SU-DHL-6 (cell line): ENCODE measurements at regions not wholly inside any gene's neighbourhood (a gene's known extent, or its start where the extent isn't known, plus 50 kb on each side); places are given as distances from the start of the nearest gene placed in this dataset.

Source experiments
- H2AFZ ChIP-seq: fragments of 200-600 bp; sonication (generic); 2 replicates; pipeline ENCODE4 v1.6.1; 2014; ENCODE audit warnings: low read depth, mild to moderate bottlenecking, moderate library complexity, mixed read lengths, antibody characterized with exemption, low read length; ENCODE audit not compliant: severe bottlenecking
- H3F3A ChIP-seq: fragments of 200-600 bp; shearing (Covaris generic); 2 replicates; pipeline ENCODE4 v1.6.0; 2016; ENCODE audit warnings: antibody characterized with exemption, mild to moderate bottlenecking; ENCODE audit not compliant: insufficient read depth
- H3K27ac ChIP-seq: fragments of 200-600 bp; sonication (generic); 2 replicates; pipeline ENCODE4 v1.5.1; 2016; ENCODE audit warnings: low read depth, mild to moderate bottlenecking, low read length, moderate library complexity, mixed read lengths
- H3K27me3 ChIP-seq: fragments of 200-600 bp; sonication (generic), shearing (Covaris generic); 2 replicates; pipeline ENCODE4 v1.6.0; 2014; ENCODE audit warnings: mild to moderate bottlenecking, low read length
- H3K36me3 ChIP-seq: fragments of 200-600 bp; sonication (generic); 2 replicates; pipeline ENCODE4 v1.6.1; 2014; ENCODE audit warnings: mild to moderate bottlenecking, low read length, mixed read lengths
- H3K4me2 ChIP-seq: fragments of 300-600, 200-600 bp; shearing (Covaris generic), sonication (generic); 2 replicates; pipeline ENCODE4 v1.6.0; 2014; ENCODE audit warnings: low read length, low read depth, mild to moderate bottlenecking; ENCODE audit not compliant: poor library complexity, severe bottlenecking
- H3K4me3 ChIP-seq: fragments of 200-600 bp; sonication (generic); 2 replicates; pipeline ENCODE4 v1.5.1; 2014; ENCODE audit warnings: antibody characterized with exemption, low read length, mild to moderate bottlenecking, mixed read lengths; ENCODE audit not compliant: insufficient read depth, poor library complexity, severe bottlenecking
- H3K79me2 ChIP-seq: fragments of 200-600 bp; sonication (generic); 2 replicates; pipeline ENCODE4 v1.6.1; 2014; ENCODE audit warnings: mild to moderate bottlenecking, low read length, moderate library complexity; ENCODE audit not compliant: insufficient read depth
- H3K9ac ChIP-seq: fragments of 200-600 bp; sonication (generic); 2 replicates; pipeline ENCODE4 v1.7.0; 2014; ENCODE audit warnings: mild to moderate bottlenecking, low read length
- H3K9me2 ChIP-seq: fragments of 200-600 bp; sonication (generic); replicated peaks from 2 replicates; pipeline ENCODE4 v1.6.1; 2014; ENCODE audit warnings: low read length; ENCODE audit not compliant: insufficient read depth
- H3K9me3 ChIP-seq: fragments of 200-600 bp; sonication (generic); 2 replicates; pipeline ENCODE4 v1.6.1; 2014; ENCODE audit warnings: low read length, mixed read lengths; ENCODE audit not compliant: insufficient read depth
- H4K20me1 ChIP-seq: fragments of 200-600 bp; sonication (generic); 2 replicates; pipeline ENCODE4 v1.6.1; 2014; ENCODE audit warnings: low read depth, mild to moderate bottlenecking, antibody characterized with exemption, low read length, moderate library complexity, mixed read lengths
- EZH2phosphoT487 ChIP-seq: fragments of 200-600 bp; sonication (generic), shearing (Covaris generic); conservative IDR thresholded peaks from 2 replicates; pipeline ENCODE4 v1.6.1; 2018; ENCODE audit warnings: mild to moderate bottlenecking, antibody characterized with exemption, low read length, moderate library complexity, mixed read lengths
- TF ChIP-seq, protein P1 (sequence below): fragments of 200-600 bp; sonication (generic); IDR thresholded peaks from one replicate; pipeline ENCODE4 v1.5.1; 2017; ENCODE audit warnings: antibody characterized with exemption, mild to moderate bottlenecking, low read length, moderate library complexity; ENCODE audit not compliant: insufficient read depth, poor library complexity, severe bottlenecking

DNA sequence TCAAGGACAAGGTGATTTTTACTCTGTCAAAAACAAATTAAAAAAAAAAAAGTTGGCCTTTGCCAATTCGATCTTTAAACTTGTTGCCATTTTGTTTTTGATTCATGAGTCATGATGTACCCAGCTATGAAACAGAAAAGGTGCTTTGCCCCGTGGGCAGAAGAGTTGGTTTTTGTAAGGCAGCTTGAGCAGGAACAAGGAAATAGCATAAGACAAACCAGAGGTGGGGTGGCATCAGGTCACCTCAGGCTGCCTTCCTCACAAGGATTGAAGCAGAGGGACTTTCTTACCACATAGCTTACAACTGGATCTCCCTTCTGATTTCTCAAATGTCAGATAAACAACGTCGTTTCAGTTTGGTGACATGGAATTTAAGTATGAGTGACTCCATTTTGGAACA lies 123.8 kb downstream of the ARL4C start:
- Histone ChIP-seq H3K4me2 (no peak overlapping the region), H3K27me3 (no peaks in the 10 kb centered on the region), H2AFZ (no peak overlapping the region), H3F3A (no peaks in the 10 kb centered on the region), H3K9me2 (no peaks in the 10 kb centered on the region), H3K9me3 (no peaks in the 10 kb centered on the region), H4K20me1 (no peaks in the 10 kb centered on the region), H3K36me3 (no peaks in the 10 kb centered on the region), H3K27ac (no peak overlapping the region), H3K79me2 (no peaks in the 10 kb centered on the region), H3K4me3 (no peak overlapping the region), H3K9ac (no peak overlapping the region)
- TF ChIP-seq, protein P1, sequence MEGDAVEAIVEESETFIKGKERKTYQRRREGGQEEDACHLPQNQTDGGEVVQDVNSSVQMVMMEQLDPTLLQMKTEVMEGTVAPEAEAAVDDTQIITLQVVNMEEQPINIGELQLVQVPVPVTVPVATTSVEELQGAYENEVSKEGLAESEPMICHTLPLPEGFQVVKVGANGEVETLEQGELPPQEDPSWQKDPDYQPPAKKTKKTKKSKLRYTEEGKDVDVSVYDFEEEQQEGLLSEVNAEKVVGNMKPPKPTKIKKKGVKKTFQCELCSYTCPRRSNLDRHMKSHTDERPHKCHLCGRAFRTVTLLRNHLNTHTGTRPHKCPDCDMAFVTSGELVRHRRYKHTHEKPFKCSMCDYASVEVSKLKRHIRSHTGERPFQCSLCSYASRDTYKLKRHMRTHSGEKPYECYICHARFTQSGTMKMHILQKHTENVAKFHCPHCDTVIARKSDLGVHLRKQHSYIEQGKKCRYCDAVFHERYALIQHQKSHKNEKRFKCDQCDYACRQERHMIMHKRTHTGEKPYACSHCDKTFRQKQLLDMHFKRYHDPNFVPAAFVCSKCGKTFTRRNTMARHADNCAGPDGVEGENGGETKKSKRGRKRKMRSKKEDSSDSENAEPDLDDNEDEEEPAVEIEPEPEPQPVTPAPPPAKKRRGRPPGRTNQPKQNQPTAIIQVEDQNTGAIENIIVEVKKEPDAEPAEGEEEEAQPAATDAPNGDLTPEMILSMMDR: no peak
- no peak for TF ChIP-seq EZH2phosphoT487

DNA sequence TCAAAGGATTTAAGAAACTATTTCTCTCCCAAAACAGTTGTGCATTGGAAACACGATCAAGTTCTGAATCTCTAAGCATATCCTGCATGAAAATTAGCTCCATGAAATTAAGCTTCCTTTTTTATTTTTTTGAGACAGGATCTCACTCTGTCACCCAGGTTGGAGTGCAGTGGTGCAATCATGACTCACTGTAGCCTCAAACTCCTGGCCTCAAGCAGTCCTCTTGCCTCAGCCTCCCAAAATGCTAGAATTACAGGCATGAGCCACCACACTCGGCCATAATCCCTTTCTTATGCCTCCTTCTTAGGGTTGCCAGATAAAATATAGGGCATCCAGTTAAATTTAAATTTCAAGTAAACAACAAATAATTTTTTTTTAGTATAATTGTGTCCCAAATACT lies 124.4 kb downstream of the ARL4C start:
- no peaks in the 10 kb centered on the region for H3K9me2 ChIP-seq
- TF ChIP-seq, protein P1: no peak
- TF ChIP-seq EZH2phosphoT487: no peak
- no peak overlapping the region for H3K9ac ChIP-seq
- no peaks in the 10 kb centered on the region for H3K79me2 ChIP-seq
- no peak overlapping the region for H3K4me2 ChIP-seq
- no peaks in the 10 kb centered on the region for H3K9me3 ChIP-seq
- H3K27me3 ChIP-seq: no peaks in the 10 kb centered on the region
- H3K27ac ChIP-seq: no peak overlapping the region
- no peaks in the 10 kb centered on the region for H4K20me1 ChIP-seq
- no peaks in the 10 kb centered on the region for H3F3A ChIP-seq
- no peak overlapping the region for H3K4me3 ChIP-seq
- H3K36me3 ChIP-seq: no peaks in the 10 kb centered on the region
- H2AFZ ChIP-seq: no peak overlapping the region

DNA sequence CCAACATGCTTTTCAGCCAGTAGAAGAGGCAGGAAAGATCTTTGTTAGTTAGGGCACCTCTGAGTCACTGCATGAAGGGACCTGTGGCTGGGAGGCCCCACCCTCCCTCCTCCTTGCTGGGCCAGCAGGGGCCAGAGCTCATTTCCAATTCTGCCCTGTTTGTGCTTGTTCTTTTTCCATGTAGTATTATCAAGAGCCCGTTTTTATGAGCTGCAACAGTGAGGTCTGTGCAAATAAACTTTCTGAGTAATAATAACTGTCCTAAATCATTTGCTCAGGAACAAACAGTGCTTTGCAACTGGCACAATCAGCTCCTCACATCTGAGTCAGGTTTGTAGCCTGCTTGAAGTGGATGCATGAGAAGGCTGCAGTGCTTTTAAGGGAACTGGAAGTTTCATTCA lies 128.0 kb downstream of the ARL4C start:
- Histone ChIP-seq H3K79me2 (no peaks in the 10 kb centered on the region), H2AFZ (no peak overlapping the region), H3K9ac (no peak overlapping the region), H3K27me3 (no peaks in the 10 kb centered on the region), H3F3A (no peaks in the 10 kb centered on the region), H3K36me3 (no peaks in the 10 kb centered on the region), H4K20me1 (no peaks in the 10 kb centered on the region), H3K9me2 (no peaks in the 10 kb centered on the region), H3K4me2 (no peak overlapping the region), H3K4me3 (no peak overlapping the region), H3K9me3 (no peaks in the 10 kb centered on the region), H3K27ac (no peak overlapping the region)
- TF ChIP-seq, protein P1: no peak
- TF ChIP-seq EZH2phosphoT487: no peak

DNA sequence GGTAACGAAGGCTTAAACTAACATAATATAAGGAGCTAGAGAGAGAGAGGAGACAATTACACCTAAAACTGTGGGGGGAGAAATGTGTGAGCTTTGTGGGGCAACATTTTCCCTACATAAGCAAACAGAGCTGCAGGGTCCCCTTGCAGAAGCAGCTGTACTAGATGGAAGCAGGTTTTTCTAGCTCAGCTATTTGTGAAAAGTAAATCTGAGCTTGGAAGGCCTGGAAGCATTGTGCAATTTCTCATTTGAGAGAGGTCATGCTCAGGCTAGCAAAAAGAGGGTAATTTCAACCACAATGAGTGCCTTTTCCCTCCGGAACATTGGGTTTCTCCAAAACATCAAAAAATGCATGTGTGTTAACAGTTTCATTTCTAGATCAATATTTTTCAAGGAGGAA lies 130.0 kb downstream of the ARL4C start:
- no peak overlapping the region for H3K9ac ChIP-seq
- no peaks in the 10 kb centered on the region for H4K20me1 ChIP-seq
- H3K36me3 ChIP-seq: no peaks in the 10 kb centered on the region
- H3K4me2 ChIP-seq: no peak overlapping the region
- no peaks in the 10 kb centered on the region for H3K79me2 ChIP-seq
- H3K4me3 ChIP-seq: no peak overlapping the region
- H2AFZ ChIP-seq: no peak overlapping the region
- TF ChIP-seq, protein P1: no peak
- no peak for TF ChIP-seq EZH2phosphoT487
- H3K9me3 ChIP-seq: no peaks in the 10 kb centered on the region
- no peaks in the 10 kb centered on the region for H3K9me2 ChIP-seq
- no peak overlapping the region for H3K27ac ChIP-seq
- H3F3A ChIP-seq: no peaks in the 10 kb centered on the region
- H3K27me3 ChIP-seq: no peaks in the 10 kb centered on the region
